ENCODE measurements at regions not wholly inside any gene's neighbourhood (a gene's known extent, or its start where the extent isn't known, plus 50 kb on each side); places are given as distances from the start of the nearest gene placed in this dataset.

GRCh38 chr11:10938650-10939387, 81.0 kb upstream of the ZBED5 start:
- H3K4me3 ChIP-seq (ENCODE audit: low read depth, low read length) = no peak overlapping the region
- no peak for TF ChIP-seq CTCF (IDR thresholded peaks at IDR 0.05; ENCODE audit: insufficient read depth, low read length, missing control alignments)
- POLR2A ChIA-PET = interaction anchor here (1.9 kb wide), 1 partner anchor 130 kb away, joined by 6 read pairs; the partner anchor contains the start of gene EIF4G2
- CTCF ChIA-PET = interaction anchor here (0.7 to 2.3 kb wide), 5 partner anchors 84 to 849 kb away, joined by 3 to 6 read pairs (median 4); no protein-coding TSS in a partner anchor
- DNase-seq (ENCODE audit: low read depth, low spot score) = no peak

- ChIA-PET POLR2A (no interaction called here), CTCF (interaction anchor here (0.6 to 1.5 kb wide), 3 partner anchors 21 to 646 kb away, joined by 3 to 4 read pairs (median 3); no protein-coding TSS in a partner anchor)
- no peak overlapping the region for H3K4me3 ChIP-seq (ENCODE audit: low read depth, low read length)
- no peak for DNase-seq (ENCODE audit: low read depth, low spot score)
- no peak for TF ChIP-seq CTCF (IDR thresholded peaks at IDR 0.05; ENCODE audit: insufficient read depth, low read length, missing control alignments)
Observed at GRCh38 chr11:10938231-10938630, 80.4 kb upstream of the ZBED5 start.

- DNase-seq (ENCODE audit: low read depth, low spot score) = no peak
- TF ChIP-seq CTCF (IDR thresholded peaks at IDR 0.05; ENCODE audit: insufficient read depth, low read length, missing control alignments) = no peak
- H3K4me3 ChIP-seq (ENCODE audit: low read depth, low read length) = no peak overlapping the region
- POLR2A ChIA-PET = no interaction called here
- CTCF ChIA-PET = interaction anchor here (1.1 to 8.9 kb wide), 5 partner anchors 13 to 851 kb away, joined by 3 to 152 read pairs (median 14); no protein-coding TSS in a partner anchor
Observed at GRCh38 chr11:10937385-10937771, 79.5 kb upstream of the ZBED5 start.

GRCh38 chr11:10936626-10937384, 79.0 kb upstream of the ZBED5 start:
- POLR2A ChIA-PET = no interaction called here
- CTCF ChIA-PET = interaction anchor here (1.2 to 8.9 kb wide), 4 partner anchors 14 to 851 kb away, joined by 3 to 152 read pairs (median 26); no protein-coding TSS in a partner anchor
- no peak for TF ChIP-seq CTCF (IDR thresholded peaks at IDR 0.05; ENCODE audit: insufficient read depth, low read length, missing control alignments)
- no peak for DNase-seq (ENCODE audit: low read depth, low spot score)
- no peak overlapping the region for H3K4me3 ChIP-seq (ENCODE audit: low read depth, low read length)

- CTCF ChIA-PET = interaction anchor here (0.7 to 8.9 kb wide), 12 partner anchors 9 to 869 kb away, joined by 3 to 152 read pairs (median 10); partner anchors contain the start of gene EIF4G2
- TF ChIP-seq CTCF (IDR thresholded peaks at IDR 0.05; ENCODE audit: insufficient read depth, low read length, missing control alignments) = no peak
- no peak overlapping the region for H3K4me3 ChIP-seq (ENCODE audit: low read depth, low read length)
- no peak for DNase-seq (ENCODE audit: low read depth, low spot score)
- POLR2A ChIA-PET = interaction anchor here (0.6 to 1.8 kb wide), 3 partner anchors 47 to 772 kb away, joined by 3 to 32 read pairs (median 3); partner anchors contain the start of gene EIF4G2
Observed at GRCh38 chr11:10935015-10935559, 77.2 kb upstream of the ZBED5 start.
